Muscle layer of duodenum (tissue), 2 donors: ENCODE measurements at regions not wholly inside any gene's neighbourhood (a gene's known extent, or its start where the extent isn't known, plus 50 kb on each side); places are given as distances from the start of the nearest gene placed in this dataset.

Source experiments
- H3K27ac ChIP-seq: one replicate; pipeline ENCODE4 v1.7.0; 2013; ENCODE audit warnings: mild to moderate bottlenecking, low read length
- H3K27me3 ChIP-seq: one replicate; pipeline ENCODE4 v1.7.0; 2013; ENCODE audit warnings: low read depth, mild to moderate bottlenecking, control low read depth, low read length
- H3K36me3 ChIP-seq, 2 donors: one replicate each; pipeline ENCODE4 v1.7.0; 2013; ENCODE audit warnings: low read length in 2 of 2, control low read depth in 1 of 2, mild to moderate bottlenecking in 1 of 2; ENCODE audit not compliant: insufficient read depth in 2 of 2, control insufficient read depth in 1 of 2
- H3K4me1 ChIP-seq, 2 donors: one replicate each; pipeline ENCODE4 v1.7.0; 2013; ENCODE audit warnings: low read length in 2 of 2, mild to moderate bottlenecking in 2 of 2, control low read depth in 1 of 2, moderate library complexity in 1 of 2; ENCODE audit not compliant: insufficient read depth in 2 of 2, control insufficient read depth in 1 of 2
- H3K4me3 ChIP-seq, 2 donors: one replicate each; pipeline ENCODE4 v1.7.0; 2013; ENCODE audit warnings: low read length in 2 of 2, low read depth in 1 of 2, mild to moderate bottlenecking in 1 of 2
- H3K9me3 ChIP-seq, 2 donors: one replicate each; pipeline ENCODE4 v1.7.0; 2013; ENCODE audit warnings: low read length in 2 of 2, control low read depth in 1 of 2, mild to moderate bottlenecking in 1 of 2; ENCODE audit not compliant: control insufficient read depth in 1 of 2
- donor health status: healthy.

DNA sequence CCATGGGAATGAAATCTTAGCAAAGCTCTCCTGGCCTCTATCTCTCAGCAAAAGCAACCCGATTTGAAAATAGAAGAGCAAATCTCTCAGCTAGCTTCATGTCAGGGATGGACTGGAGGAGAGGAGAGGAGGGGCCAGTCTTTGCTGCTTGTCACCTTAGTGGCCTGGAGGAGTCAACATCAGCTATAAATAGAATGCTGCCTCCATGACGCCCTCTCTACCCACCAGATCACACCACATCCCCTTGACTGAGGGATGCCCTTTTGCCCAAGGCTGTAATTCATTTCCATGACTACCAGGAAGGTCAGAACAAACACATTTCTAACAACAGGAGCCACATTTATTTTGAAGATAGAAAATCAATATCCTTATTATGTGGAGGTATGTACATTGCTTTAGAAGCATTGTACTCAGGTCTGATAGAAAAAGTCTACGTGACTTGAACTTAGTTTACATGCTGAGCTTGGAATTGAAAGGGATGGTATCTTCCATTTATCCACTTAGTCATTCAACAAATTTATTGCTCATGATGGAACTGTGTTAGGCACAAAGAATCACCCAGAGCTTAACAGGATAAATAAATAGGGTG is 92.4 kb upstream of the LIFR start:
- no peak overlapping the region for H3K27ac ChIP-seq
- no peaks in the 10 kb centered on the region for H3K4me1 ChIP-seq
- no peaks in the 10 kb centered on the region for H3K9me3 ChIP-seq
- H3K4me3 ChIP-seq: no peak overlapping the region
- H3K27me3 ChIP-seq: no peaks in the 10 kb centered on the region
- H3K36me3 ChIP-seq: no peaks in the 10 kb centered on the region

DNA sequence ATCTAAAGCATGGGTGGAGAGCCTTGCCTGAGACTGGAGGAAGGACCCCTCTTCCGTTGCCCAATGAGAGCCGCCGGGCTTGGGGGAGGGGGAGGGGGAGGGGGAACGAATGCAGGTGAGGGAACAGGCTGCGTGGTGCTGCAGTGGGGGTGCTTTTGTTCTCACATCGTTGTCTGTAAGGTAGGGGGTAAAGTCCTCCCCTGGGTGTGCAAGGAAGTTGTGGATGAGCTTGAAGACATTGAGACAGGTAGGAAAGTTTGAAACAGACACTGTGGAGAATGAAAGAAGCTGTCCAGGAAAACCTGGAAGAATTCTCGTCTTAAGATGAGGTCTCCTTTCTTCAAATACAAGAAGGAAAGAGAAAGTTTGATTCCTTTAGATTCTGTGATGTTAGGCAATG is 94.1 kb upstream of the LIFR start:
- no peak overlapping the region for H3K27ac ChIP-seq
- peak overlapping the region in 1 of 2 donors; percentile 19 for H3K4me3 ChIP-seq
- H3K36me3 ChIP-seq: no peaks in the 10 kb centered on the region
- no peaks in the 10 kb centered on the region for H3K9me3 ChIP-seq
- no peaks in the 10 kb centered on the region for H3K27me3 ChIP-seq
- no peaks in the 10 kb centered on the region for H3K4me1 ChIP-seq

DNA sequence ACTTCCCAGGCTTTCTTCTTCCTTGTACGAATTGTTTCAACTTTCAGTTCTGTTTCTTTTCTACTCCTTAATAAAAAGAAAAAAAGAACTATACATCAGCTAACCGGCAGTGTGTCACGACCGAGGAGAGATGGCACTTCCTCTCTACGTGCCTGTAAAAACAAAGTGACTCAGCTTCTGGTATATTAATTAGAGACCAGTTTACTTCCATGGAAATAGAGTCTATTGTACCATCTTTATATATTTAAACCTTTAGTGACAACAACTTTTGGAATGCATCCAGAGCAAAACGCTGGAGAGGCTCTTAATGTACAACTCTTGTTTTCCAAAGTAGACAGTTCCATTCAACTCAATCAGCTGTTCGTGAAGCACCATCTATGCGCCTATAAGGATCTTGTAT is 94.5 kb upstream of the LIFR start:
- no peaks in the 10 kb centered on the region for H3K27me3 ChIP-seq
- no peak overlapping the region for H3K27ac ChIP-seq
- no peaks in the 10 kb centered on the region for H3K4me1 ChIP-seq
- H3K4me3 ChIP-seq: peak overlapping the region in 1 of 2 donors; percentile 19
- no peaks in the 10 kb centered on the region for H3K36me3 ChIP-seq
- no peaks in the 10 kb centered on the region for H3K9me3 ChIP-seq

DNA sequence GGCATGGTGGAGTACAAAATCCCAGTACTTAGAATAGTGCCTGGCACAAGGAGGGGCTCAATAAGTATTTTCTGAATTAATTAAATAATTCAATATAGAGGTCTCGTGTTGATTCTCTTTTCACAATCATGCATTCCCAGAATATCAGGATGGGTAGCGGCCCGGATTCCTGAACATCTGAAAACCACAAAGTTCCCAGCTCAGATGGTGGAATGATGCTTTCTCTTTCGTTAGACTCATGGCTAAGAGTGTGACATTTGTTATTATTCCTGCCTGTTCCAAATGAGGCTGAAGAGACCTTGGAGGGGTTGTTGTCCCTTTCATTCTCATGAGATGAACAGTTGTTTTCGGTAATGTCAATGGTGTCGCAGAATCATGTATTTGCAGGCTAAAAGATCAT is 95.4 kb upstream of the LIFR start:
- H3K27ac ChIP-seq: no peak overlapping the region
- H3K4me3 ChIP-seq: no peak overlapping the region
- no peaks in the 10 kb centered on the region for H3K27me3 ChIP-seq
- H3K36me3 ChIP-seq: no peaks in the 10 kb centered on the region
- no peaks in the 10 kb centered on the region for H3K4me1 ChIP-seq
- no peaks in the 10 kb centered on the region for H3K9me3 ChIP-seq

DNA sequence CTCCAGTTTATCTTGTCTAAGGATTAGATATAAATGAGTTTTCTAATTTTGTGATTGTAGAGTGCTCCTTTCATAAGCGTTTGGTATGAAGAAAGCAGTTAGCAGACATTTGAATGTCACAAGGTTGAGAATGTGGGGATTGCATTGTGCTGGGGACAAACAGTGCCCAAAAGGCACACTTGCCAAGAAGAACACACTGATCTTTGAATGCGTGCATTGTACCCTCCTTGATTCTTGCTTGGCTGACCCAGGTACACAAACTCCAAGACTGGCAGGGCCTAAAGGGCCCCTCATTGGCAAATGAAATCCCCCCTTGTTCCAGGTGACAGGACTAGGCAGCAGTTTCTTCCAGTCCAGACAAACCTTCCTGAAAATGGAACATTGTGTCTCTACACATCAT is 96.9 kb upstream of the LIFR start:
- no peaks in the 10 kb centered on the region for H3K4me1 ChIP-seq
- no peaks in the 10 kb centered on the region for H3K36me3 ChIP-seq
- no peak overlapping the region for H3K27ac ChIP-seq
- H3K4me3 ChIP-seq: no peak overlapping the region
- no peaks in the 10 kb centered on the region for H3K9me3 ChIP-seq
- no peaks in the 10 kb centered on the region for H3K27me3 ChIP-seq

DNA sequence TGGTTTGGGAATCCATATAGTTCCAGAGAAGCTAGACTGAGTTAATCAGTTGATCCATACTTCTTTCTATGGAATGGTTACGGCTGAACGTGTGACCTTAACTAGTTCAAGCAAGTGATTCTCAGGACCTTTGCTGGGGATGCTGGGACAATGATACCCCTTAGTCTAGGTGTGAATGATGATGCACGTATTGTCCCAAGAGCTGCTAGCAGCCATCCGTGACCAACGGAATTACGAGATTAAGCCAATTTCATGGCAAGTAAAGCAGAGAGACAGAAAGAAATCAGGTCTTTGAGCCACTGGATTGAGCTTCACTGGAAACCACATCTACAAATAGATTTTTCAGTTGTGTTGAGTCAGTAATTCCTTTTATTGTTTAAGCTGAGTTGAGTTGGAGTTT is 99.2 kb upstream of the LIFR start:
- no peaks in the 10 kb centered on the region for H3K27me3 ChIP-seq
- H3K4me1 ChIP-seq: no peaks in the 10 kb centered on the region
- H3K27ac ChIP-seq: no peak overlapping the region
- H3K4me3 ChIP-seq: no peak overlapping the region
- H3K9me3 ChIP-seq: no peaks in the 10 kb centered on the region
- H3K36me3 ChIP-seq: no peaks in the 10 kb centered on the region

DNA sequence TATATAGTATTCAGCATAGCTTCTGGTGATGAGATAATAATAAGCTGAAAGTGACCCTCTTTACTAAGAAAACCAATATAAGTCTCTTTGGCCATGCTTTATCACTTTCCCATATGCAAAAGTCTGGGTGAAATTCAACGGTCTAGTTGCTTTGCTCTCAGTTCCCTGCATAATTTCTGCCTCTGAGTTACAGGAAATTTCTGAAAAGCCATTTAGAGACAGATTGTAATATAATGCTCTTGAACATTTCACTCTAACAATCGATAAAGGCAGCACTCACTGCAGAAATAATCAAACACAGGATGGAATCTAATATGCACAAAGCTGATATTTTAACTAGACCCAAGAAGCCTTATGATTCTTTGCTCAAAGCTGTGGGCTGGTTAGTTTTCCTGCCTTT is 100.1 kb upstream of the LIFR start:
- no peak overlapping the region for H3K27ac ChIP-seq
- no peaks in the 10 kb centered on the region for H3K27me3 ChIP-seq
- H3K4me1 ChIP-seq: no peaks in the 10 kb centered on the region

DNA sequence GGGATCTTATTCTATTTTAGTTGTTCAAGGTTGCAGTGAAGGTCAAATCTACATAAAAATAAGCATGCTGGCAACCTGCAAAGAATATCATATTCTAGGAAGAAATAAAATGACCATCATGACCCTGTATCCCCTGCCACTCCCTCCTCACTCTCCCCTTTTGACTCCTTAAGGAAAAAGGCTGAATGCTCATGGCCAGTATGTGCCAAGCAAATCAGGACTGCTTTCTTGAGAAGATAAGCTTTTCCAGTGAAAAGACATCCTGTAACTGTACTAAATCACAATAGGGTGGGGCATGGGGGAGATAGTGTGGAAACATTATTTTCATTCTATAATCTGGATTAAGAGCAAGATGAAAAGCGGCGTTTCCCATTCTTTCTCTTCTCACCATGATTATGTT is 100.6 kb upstream of the LIFR start:
- Histone ChIP-seq H3K4me3 (no peak overlapping the region), H3K27ac (no peak overlapping the region), H3K27me3 (no peaks in the 10 kb centered on the region), H3K36me3 (no peaks in the 10 kb centered on the region), H3K4me1 (no peaks in the 10 kb centered on the region), H3K9me3 (no peaks in the 10 kb centered on the region)

More for the DNA sequence above, 100.1 kb upstream of the LIFR start:
- no peaks in the 10 kb centered on the region for H3K36me3 ChIP-seq
- H3K9me3 ChIP-seq: no peaks in the 10 kb centered on the region
- no peak overlapping the region for H3K4me3 ChIP-seq

DNA sequence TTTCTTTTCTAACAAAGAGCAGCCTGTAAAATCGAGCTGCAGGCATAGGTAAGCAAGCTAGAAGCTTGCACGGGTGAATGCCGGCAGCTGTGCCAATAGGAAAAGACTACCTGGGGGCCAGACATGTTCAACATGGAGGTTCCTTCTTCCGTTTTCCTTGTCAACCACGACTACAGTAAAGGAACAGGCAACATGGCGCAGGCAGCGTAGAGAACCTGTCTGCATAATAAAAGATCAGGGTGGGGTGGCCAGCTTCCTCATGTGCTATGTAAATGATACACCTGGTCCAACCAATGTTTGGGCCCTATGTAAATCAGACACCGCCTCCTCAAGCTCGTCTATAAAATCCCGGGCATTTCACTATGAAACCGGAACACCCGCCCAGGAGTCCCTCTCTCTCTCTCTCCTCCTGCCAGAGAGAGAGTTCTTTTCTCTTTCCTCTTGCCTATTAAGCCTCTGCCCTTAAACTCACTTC is 103.8 kb upstream of the LIFR start:
- H3K9me3 ChIP-seq: no peaks in the 10 kb centered on the region
- no peak overlapping the region for H3K4me3 ChIP-seq
- no peaks in the 10 kb centered on the region for H3K27me3 ChIP-seq
- H3K4me1 ChIP-seq: no peaks in the 10 kb centered on the region
- H3K36me3 ChIP-seq: no peaks in the 10 kb centered on the region
- H3K27ac ChIP-seq: no peak overlapping the region

DNA sequence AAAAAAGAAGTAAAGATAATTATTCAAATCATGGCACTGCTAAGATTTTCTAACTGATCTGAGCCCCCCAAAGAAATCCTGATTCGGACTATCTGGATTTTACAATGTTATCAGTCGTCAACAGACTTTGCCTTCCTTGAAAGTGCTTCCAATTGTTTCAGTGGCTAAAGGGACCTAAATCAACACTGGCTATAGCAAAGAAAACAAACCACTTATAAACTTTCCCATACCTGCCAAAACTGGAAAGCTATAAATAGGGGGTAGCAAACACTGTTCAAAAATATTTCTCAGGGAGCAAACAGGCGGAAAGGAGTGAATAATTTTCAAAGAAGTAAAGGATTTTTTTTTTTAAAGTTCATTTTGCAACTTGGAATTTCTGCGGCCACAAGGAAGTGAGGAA is 105.6 kb upstream of the LIFR start:
- no peak overlapping the region for H3K4me3 ChIP-seq

DNA sequence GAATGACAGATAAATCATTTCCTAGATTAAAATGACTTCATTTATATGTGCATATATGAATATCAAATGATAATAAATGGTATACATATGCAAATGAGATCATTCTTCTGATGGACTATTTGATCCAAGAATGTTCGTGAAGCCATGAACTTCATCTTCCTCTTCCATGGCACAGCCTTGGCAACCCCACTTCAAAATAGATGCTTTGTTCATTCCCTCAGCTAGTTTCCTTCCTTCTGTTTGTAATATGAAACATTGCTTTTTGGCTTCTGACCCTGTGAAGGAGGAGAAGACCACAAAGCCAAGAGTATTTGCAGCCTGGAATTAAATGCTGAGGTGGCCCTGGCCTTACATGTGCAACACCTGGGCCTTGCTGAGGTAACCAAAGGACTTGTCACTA is 106.8 kb upstream of the LIFR start:
- no peaks in the 10 kb centered on the region for H3K4me1 ChIP-seq
- no peaks in the 10 kb centered on the region for H3K27me3 ChIP-seq
- no peak overlapping the region for H3K27ac ChIP-seq
- no peaks in the 10 kb centered on the region for H3K9me3 ChIP-seq
- H3K4me3 ChIP-seq: no peak overlapping the region
- H3K36me3 ChIP-seq: no peaks in the 10 kb centered on the region

More for the DNA sequence above, 105.6 kb upstream of the LIFR start:
- no peaks in the 10 kb centered on the region for H3K9me3 ChIP-seq
- no peaks in the 10 kb centered on the region for H3K27me3 ChIP-seq
- no peaks in the 10 kb centered on the region for H3K4me1 ChIP-seq
- no peaks in the 10 kb centered on the region for H3K36me3 ChIP-seq
- no peak overlapping the region for H3K27ac ChIP-seq
